AG20443 (cell line): ENCODE measurements at regions not wholly inside any gene's neighbourhood (a gene's known extent, or its start where the extent isn't known, plus 50 kb on each side); places are given as distances from the start of the nearest gene placed in this dataset.
A peak's percentile ranks its signal among the peaks of the same experiment; 100 is the strongest.

Experiments
- DNase-seq: peaks from one replicate; pipeline ENCODE4 v3.0.0; 2012; ENCODE audit warnings: low spot score, mixed read lengths

DNA sequence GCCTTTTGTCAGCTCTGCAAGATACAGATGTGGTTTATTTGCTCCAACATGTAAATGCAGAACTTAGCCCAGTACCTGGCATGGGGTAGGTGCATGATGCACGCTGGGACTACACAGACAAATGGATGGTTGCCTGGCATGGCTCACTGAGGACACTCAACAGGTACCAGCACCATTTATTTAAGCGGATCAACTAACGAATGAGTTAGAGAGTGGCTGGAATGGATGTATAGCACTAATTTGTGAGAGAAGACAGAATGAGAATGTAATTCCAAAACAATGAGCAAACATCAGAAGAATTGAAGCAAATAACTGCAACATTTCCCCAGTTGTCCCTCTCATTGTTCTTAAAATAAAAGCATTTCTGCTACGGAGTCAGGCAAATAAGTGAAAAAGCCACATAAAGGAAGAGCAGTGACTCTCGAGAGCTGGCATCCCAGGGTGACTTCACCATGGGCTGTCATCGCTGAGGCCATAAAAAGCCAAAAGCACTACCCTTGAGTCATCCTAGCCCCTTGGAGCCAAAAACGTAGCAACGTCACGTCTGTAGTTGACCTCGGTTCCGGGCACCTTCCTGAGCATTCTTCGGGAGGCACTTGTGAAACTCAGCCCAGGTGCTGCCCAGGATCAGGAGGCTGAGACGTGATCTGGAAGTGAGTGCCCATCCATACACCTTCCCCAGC is 290.3 kb downstream of the NSG2 start:
- peak; percentile 62 for DNase-seq

GRCh38 chr5:174336479-174336878 is 291.0 kb downstream of the NSG2 start:
- DNase-seq = no peak

GRCh38 chr5:174337276-174338184 is 292.0 kb downstream of the NSG2 start:
- DNase-seq = no peak

- no peak for DNase-seq
These were observed 292.9 kb downstream of the NSG2 start for GRCh38 chr5:174338185-174339010.

GRCh38 chr5:174339130-174339529 is 293.6 kb downstream of the NSG2 start:
- no peak for DNase-seq

DNA sequence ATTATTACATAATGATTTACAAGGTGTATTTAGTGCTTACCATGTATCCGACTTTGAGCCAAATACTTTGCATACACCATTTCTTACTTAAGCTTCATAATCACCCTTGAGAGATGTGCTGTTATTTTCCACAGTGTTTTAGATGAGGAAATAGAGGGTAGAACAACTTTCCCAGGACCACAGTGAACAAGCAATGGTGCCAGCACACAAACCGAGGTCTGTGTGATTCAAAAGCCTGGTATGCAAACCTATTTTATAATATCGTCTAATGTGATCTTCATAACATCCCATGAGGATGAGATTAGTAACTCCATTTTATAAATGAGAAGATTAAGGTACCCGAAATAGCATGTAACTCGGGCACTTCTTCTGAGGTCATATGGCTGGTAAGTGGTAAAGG is 294.7 kb downstream of the NSG2 start:
- no peak for DNase-seq

DNA sequence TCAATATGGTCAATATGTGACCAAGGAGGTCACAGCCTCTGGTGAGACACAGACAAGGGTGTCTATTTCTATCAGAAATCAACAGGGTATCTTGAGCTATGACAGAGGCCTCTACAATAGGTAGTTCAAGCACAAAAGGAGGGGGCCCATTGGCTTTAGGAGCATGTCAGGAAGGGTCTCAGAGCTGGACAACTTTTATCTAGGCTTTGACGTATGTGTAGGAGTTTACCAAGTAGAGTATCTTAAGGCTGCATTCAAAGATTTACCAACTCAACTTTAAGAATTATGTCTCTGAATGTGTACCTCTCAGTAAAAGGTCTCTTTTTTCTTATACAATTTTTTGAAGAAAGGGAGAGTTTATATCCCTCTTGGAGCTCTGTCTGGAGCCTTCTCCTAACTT is 297.2 kb downstream of the NSG2 start:
- no peak for DNase-seq

- no peak for DNase-seq
These were observed 298.3 kb downstream of the NSG2 start for GRCh38 chr5:174343826-174344225.

- no peak for DNase-seq
These were observed 298.8 kb downstream of the NSG2 start for GRCh38 chr5:174344335-174344734.

- DNase-seq = no peak
These were observed 301.7 kb downstream of the NSG2 start for GRCh38 chr5:174347183-174347582.

DNA sequence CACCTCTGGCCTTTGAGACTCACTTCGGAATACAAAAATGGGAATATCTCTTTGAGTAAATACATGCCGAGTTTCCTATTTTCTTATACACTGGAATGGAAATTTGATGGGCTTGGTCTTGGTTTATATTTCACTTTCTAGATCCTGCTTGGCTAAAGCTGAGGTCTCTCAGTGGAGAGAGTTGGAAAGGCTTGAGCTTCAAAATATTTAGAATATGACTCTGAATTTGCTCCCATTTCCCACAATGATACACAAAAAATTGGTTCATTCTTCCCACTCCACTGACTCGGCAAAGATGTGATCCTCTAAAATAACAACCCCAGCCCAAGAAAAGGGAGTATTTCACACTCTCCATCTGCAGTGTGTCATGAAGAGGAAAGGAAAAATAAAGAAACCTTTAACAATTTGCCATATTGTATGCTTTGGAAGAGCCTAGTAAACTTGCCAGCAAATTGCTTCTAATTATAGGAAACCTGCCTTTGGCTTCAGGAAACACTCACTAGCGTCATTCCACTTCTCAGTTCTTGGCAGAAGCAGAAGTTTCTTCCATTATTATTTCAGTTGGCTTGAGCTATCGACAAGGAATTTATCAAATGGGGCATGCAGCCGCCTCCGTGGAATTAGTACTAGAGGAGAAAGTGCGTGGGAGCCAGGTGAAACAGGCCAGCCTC is 302.9 kb downstream of the NSG2 start:
- DNase-seq = no peak

GRCh38 chr5:174352681-174353080 is 307.2 kb downstream of the NSG2 start:
- no peak for DNase-seq

GRCh38 chr5:174354571-174354970 is 309.1 kb downstream of the NSG2 start:
- DNase-seq = no peak

- DNase-seq = peak; percentile 52
These were observed 309.7 kb downstream of the NSG2 start for GRCh38 chr5:174355208-174355612.

- DNase-seq = no peak
These were observed 310.5 kb downstream of the NSG2 start for GRCh38 chr5:174355995-174356394.

DNA sequence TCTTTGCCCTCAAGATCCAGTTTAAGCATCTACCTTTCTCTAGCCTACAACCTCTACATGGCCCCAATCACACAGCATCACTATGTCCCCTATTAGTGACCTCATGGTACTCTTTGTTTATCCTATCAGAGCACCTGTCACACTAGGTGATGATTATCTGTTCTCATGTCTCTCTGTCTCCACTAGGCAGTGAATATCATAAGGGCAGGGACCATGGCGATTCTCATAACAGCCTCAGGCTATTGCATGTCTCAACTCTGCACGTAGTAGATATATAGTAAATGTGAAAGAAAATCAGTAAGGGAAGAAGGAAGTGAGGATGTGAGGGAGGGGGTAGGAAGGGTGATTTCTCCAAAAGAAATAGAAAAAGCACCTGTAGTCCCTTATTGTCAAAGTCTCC is 311.0 kb downstream of the NSG2 start:
- no peak for DNase-seq

- no peak for DNase-seq
These were observed 312.8 kb downstream of the NSG2 start for GRCh38 chr5:174358276-174358675.

DNA sequence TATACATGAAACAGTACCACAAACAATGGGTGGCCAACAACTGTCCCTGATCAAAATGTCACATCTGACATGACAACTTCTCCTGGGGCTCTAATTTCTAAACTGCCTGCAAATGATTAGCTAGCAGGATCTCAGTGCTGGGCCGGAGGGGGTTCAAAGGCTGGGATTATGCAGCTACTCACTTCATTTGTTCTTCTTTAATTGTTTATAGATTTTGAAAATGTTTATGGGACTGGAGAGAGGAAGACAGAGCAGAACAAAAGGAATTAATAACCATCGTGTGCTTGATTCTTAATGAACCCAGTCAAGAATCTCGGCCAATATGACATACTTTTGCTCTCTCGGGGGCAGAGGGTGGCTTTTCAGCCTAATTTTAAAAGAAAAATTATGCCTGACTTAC is 313.6 kb downstream of the NSG2 start:
- no peak for DNase-seq

DNA sequence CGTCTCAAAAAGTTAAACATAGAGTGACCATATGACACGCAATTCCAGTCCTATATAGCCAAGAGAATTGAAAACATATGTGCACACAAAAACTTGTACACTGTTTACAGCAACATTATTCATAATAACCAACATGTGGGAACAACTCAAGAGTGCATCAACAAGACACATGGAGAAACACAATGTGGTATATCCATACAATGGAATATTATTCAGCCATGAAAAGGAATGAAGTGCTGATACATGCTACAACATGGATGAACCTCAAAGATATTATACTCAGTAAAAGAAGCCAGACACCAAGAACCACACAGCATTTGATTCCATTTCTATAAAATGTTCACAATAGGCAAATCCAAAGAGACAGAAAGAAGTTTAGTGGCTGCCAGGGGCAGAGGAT is 317.0 kb downstream of the NSG2 start:
- DNase-seq = no peak

- no peak for DNase-seq
These were observed 318.4 kb downstream of the NSG2 start for GRCh38 chr5:174363934-174364333.

GRCh38 chr5:174364676-174365075 is 319.2 kb downstream of the NSG2 start:
- DNase-seq = no peak

DNA sequence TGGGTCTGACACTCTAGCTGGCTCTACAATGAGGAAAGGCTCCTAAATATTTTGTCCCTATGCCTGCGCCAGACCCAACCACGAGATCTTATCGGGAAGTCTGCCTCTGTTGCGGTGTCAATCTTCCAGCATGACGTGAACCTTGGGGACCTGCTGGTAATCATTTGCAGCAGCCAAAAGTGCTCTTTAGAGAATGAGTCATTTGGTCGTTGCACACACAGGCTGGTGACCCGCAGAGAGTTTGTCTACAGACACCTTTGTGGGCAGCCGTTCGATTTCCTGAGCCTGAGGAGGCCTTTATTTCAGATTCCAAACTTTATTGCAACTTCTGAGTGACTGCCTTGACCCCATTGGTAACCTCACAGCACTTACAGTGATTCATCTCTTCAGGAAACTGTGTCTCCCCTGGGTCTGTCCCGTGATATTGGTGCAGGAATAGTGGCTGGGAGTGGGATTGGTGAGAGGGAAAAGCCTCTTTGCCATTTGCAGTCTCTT is 326.1 kb downstream of the NSG2 start:
- peak; percentile 25 for DNase-seq
